ENCODE measurements at regions not wholly inside any gene's neighbourhood (a gene's known extent, or its start where the extent isn't known, plus 50 kb on each side); places are given as distances from the start of the nearest gene placed in this dataset.

- TF ChIP-seq POLR2A (IDR thresholded peaks at IDR 0.05): no peak
- TF ChIP-seq, protein P1, sequence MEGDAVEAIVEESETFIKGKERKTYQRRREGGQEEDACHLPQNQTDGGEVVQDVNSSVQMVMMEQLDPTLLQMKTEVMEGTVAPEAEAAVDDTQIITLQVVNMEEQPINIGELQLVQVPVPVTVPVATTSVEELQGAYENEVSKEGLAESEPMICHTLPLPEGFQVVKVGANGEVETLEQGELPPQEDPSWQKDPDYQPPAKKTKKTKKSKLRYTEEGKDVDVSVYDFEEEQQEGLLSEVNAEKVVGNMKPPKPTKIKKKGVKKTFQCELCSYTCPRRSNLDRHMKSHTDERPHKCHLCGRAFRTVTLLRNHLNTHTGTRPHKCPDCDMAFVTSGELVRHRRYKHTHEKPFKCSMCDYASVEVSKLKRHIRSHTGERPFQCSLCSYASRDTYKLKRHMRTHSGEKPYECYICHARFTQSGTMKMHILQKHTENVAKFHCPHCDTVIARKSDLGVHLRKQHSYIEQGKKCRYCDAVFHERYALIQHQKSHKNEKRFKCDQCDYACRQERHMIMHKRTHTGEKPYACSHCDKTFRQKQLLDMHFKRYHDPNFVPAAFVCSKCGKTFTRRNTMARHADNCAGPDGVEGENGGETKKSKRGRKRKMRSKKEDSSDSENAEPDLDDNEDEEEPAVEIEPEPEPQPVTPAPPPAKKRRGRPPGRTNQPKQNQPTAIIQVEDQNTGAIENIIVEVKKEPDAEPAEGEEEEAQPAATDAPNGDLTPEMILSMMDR (IDR thresholded peaks at IDR 0.05): no peak
These were observed 296.2 kb downstream of the TCERG1L start for GRCh38 chr10:131015271-131015670.
